CD4-positive, alpha-beta T cell treated with Interleukin-21 for 1 hour (primary cell): ENCODE measurements at regions not wholly inside any gene's neighbourhood (a gene's known extent, or its start where the extent isn't known, plus 50 kb on each side); places are given as distances from the start of the nearest gene placed in this dataset.

Experiments used
- DNase-seq: peaks from one replicate; pipeline ENCODE4 v3.0.0-alpha.2; 2020

DNA sequence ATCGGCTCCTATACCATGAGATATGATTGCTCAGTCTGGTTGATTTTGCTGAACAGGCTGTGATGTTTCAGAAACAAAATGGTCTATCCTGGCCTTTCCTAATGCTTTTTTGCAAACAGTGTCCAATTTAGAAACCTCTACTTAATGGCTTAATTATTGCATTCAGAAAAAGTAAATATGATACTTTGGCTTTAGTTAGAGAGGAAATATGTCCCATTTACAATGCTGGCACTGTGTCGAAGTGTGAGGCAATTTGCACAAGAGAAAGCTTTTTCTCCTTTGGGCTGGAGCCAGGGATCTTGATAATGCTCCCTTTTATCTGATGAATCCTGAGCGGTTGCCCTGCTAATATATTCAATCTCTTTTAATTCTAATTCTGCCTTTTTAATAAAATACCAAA is 418.9 kb downstream of the EPHA4 start:
- no peak for DNase-seq

- DNase-seq = no peak
These were observed 417.9 kb downstream of the EPHA4 start for GRCh38 chr2:221154176-221154575.

- no peak for DNase-seq
These were observed 415.9 kb downstream of the EPHA4 start for GRCh38 chr2:221156062-221156734.

DNA sequence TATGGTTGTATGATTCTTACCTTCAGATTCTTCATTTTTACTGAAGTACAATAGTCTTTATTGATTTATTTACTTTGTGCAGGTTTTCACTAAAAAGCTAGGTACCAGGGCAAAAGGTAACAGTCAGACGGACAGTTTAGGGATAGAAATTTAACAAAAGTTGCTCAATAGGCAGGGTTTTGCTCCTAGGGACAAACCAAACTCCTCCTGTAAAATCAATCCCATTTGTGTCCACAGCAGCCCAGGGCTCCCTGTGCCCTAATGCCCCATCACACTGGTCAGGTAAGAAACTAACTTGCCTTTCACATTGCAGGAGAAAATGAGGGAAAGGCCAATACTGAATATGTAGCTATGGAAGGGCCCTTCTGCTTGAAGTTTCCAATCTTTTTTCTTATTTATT is 410.9 kb downstream of the EPHA4 start:
- DNase-seq = no peak

GRCh38 chr2:221166292-221166691 is 405.8 kb downstream of the EPHA4 start:
- no peak for DNase-seq

- DNase-seq = no peak
These were observed 404.5 kb downstream of the EPHA4 start for GRCh38 chr2:221167561-221167960.

DNA sequence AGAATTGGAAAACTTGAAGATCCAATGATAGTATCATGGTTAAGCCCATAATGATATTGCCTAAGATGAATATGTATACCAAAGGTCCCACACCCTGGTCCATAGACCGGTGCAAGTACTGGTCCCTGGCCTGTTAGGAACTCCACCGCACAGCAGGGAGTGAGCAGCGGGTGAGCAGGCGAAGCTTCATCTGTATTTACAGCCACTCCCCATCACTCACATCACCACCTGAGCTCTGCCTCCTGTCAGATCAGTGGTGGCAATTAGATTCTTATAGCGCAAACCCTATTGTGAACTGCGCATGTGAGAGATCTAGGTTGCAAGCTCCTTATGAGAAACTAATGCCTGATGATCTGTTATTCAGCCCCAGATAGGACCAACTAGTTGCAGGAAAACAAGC is 402.4 kb downstream of the EPHA4 start:
- DNase-seq = no peak

- no peak for DNase-seq
These were observed 401.6 kb downstream of the EPHA4 start for GRCh38 chr2:221170548-221170947.

- DNase-seq = no peak
These were observed 395.4 kb downstream of the EPHA4 start for GRCh38 chr2:221176667-221177066.

DNA sequence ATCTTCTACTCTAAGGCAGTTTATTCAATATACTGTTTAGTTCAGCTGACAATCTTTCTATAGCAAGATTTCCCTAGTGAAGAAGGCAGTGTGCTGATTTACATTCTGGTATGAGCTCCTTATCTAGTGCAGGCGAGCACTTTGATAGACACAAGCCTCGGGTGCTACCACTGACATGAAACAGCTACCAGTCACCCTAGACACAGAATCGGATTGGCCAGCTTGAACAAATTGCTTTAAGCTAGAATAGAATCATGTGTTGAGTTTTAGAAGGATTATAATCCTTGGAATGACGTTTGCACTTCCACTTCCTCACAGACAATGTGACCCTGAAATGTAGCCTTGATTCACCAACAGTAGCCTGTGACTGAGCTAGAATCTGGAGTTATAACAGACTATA is 394.0 kb downstream of the EPHA4 start:
- no peak for DNase-seq

DNA sequence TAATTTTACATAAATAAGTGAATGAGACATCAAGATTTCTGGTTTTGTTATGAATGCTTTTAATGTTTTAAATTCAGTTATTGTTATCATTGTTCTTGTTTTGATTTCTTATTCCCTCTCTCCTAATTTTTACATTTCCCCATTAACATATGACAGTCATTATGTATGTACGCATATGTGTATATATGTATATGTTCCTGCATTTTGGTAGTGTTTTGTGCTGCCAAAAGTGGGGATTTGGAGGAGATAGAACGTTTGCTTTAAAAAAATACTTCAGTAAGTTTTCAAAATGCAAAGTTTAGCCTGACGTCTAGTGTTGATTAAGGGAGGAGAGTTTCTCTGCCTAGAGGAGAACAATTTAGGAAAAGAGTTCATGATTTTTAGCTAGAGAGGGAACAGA is 385.2 kb downstream of the EPHA4 start:
- no peak for DNase-seq

DNA sequence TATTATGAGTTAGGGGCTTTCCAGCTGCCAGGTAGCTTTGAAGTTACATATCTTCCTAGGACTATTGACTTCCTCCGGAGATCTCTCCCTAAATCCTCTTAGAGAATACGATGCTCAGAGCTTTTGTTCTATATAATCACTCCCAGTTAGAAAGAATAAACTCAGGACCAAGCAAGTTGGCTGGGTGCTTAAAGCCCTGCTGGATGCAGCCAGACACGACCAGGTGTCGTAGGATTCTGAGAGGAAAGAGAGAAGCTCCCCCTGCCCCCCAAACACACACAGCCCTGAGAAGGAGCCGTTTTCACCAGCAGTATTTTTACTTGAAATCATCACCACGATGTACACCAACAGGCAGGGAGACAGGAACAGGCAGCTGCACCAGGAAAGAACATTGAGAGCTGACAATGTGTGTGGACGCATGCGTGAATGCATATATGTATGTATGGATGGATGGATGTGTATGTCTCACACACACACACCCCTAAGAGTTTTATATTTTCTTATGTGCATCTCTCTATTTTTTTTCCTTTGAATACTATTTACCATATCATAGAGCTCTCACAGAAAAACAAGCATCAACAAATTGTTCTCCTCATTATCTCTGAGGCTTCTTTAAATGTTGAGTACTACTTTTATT is 382.6 kb downstream of the EPHA4 start:
- DNase-seq = no peak

GRCh38 chr2:221195829-221196228 is 376.3 kb downstream of the EPHA4 start:
- no peak for DNase-seq

- no peak for DNase-seq
These were observed 374.8 kb downstream of the EPHA4 start for GRCh38 chr2:221197225-221197856.

DNA sequence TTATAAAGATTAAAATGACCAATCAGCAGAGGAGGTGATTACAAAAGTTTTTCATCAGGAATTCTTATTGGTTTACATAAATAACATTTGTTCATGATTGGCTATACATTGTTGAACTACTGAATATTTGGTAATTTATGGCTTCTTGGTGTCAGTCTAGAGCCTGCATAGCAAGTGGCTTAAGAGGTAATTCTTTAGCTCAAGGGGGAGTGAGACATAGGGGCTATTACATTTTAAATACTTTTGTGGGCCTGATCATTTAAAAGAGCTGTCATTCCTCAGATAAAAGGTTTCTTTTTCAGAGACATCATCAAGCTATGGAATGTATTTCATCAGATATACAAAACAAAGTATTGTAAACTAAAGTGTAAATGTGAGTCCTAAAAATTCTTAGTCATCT is 373.8 kb downstream of the EPHA4 start:
- DNase-seq = no peak

DNA sequence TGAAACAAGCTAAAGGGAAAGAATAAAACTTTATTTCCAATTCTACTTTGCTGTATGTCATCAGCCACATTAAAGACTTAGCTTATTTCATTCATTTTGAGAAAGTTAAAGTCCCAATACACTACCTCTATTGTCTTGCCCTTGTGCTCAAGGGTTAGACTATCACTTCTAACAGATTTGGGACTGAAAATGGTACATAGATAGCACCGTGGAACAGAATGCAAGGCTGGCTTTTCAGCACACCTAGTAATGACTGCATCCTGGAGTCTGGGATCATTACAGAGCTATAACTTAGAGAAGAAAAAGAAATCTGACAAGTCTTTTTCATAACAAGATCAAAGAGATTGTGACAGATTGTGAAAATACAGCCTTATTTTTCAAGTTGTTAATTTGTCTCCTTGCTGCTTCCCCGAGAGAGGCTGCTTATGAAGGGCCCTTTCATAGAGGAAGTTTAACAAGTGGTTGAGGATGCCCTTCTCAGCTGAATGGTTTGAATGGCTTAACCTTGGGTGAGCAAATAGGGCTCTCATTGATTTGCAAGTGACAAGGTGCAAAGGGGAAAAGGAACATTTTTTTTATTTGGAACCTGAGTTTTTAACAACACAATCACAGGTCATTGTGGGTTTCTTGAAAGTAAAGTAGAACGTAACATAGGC is 371.8 kb downstream of the EPHA4 start:
- no peak for DNase-seq

DNA sequence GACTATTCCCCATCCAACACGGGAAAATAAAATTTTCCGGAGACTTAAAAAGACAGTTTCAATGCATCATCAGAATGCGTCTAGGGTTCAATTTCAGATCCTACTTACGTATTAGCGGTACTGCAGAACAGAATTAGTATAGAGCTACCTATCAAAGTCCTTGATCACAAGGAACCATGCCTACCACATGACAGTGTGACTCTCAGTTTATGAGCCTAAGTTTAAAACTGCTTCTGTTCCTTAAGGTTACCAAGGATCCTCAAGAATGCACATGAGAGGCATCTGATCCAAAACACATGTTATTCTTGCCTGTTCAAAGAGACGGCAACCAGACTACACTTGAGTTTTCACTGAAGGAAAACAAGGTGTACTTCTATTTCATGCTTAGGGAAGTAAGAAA is 369.7 kb downstream of the EPHA4 start:
- no peak for DNase-seq

DNA sequence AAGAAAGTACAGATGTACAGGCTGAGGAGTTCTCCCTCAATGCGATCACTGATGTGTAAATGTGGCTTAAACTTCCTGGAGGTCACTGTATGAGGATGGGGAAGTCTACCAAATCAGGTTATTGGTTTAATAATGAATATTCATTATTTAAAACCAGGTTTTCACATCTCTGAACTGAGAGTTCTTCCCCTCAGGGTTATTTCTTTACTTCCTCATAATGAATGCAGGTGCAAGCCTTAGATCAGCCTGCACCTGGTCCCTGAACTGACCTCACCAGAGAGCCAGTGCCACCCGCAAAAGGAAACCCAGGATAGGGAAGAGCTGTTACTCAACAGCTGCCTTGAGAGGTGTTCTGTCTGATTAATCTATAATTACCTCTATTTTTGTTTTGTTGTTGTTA is 369.0 kb downstream of the EPHA4 start:
- peak; percentile 1 for DNase-seq

- no peak for DNase-seq
These were observed 368.2 kb downstream of the EPHA4 start for GRCh38 chr2:221203856-221204255.

DNA sequence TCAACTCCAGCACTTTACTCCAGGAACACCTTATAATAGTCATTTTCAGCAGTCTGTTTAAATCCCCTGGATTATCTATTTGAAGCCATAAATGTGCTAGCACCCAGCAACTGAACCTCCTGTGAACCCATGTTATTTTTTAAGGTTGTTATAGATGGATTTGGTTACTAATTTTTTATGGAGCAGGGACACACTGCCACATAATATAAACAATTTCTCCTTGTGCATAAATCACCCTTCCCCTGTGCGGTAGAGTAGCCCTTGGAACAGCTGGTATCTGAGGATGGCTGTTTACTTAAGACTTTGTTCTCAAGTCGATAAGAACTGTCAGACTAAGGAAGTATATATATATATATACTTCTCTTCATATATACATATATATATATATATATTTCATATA is 367.4 kb downstream of the EPHA4 start:
- DNase-seq = no peak

GRCh38 chr2:221205103-221205673 is 366.9 kb downstream of the EPHA4 start:
- DNase-seq = no peak

GRCh38 chr2:221210686-221211085 is 361.4 kb downstream of the EPHA4 start:
- no peak for DNase-seq

GRCh38 chr2:221211653-221212052 is 360.5 kb downstream of the EPHA4 start:
- no peak for DNase-seq

DNA sequence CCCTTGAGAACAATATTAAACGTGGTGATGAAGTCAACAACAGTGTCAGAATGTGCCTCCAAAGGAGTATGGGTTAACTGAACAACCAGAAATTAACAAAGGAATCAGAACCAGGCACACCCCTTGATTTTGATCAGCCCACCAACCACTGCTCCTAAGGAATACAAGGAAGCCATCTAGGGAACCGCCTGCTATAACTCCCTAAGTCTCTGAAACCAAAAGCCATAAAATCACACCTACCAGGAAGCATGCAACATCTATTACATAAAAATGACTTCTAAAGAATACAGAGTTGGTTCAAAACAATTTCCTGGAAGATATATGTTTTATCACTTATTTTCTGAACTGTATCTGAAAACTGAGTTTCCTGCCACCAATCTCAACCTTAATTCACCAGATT is 360.0 kb downstream of the EPHA4 start:
- no peak for DNase-seq
